GM12878 (cell line): ENCODE measurements at regions not wholly inside any gene's neighbourhood (a gene's known extent, or its start where the extent isn't known, plus 50 kb on each side); places are given as distances from the start of the nearest gene placed in this dataset.

Experiments used
- ATAC-seq: fragments of 200-7000 bp; cut with Tn5 transposase; 3 replicates; pipeline ENCODE4 v1.9.1; 2020; ENCODE audit warnings: mild to moderate bottlenecking, moderate library complexity
- BruUV-seq: library from RNA; stranded (reverse); fragments of 400-500 nt; replicated peaks from 2 replicates; lab custom pipeline; 2021; lab: Mats Ljungman, UMichigan
- CTCF ChIA-PET: fragments of 300-600 bp; sonication (Branson Sonifier 250); formaldehyde crosslinking; extraction: SDS; loops from one replicate; lab custom pipeline; 2021; ENCODE audit warnings: inconsistent platforms; lab: Yijun Ruan, JAX
- POLR2A ChIA-PET: fragments of 350-600 bp; formaldehyde crosslinking; extraction: SDS; loops from one replicate; lab custom pipeline; 2021; ENCODE audit warnings: inconsistent platforms; lab: Charles Lee
- RAD21 ChIA-PET: fragments of 300-600 bp; sonication (Branson Sonifier 250); formaldehyde crosslinking; loops from one replicate; lab custom pipeline; 2023; ENCODE audit warnings: antibody characterized with exemption; ENCODE audit not compliant: unreplicated experiment; lab: Charles Lee
- SMC1A ChIA-PET: fragments of 300-600 bp; sonication (Branson Sonifier 250); formaldehyde crosslinking; loops from one replicate; lab custom pipeline; 2023; ENCODE audit not compliant: unreplicated experiment, uncharacterized antibody; lab: Charles Lee
- DNase-seq: peaks from one replicate; pipeline ENCODE4 v3.0.0-alpha.2; 2011; ENCODE audit warnings: low read depth, low spot score
- FAIRE-seq: peaks from 3 replicates; lab custom pipeline; 2011; peaks lifted over from hg19 to GRCh38; lab: Jason Lieb, UNC
- H2AFZ ChIP-seq: 2 replicates; pipeline ENCODE4 v1.6.0; 2011; ENCODE audit warnings: low read depth, low read length, control low read depth; ENCODE audit not compliant: control insufficient read depth
- H3K27ac ChIP-seq: 2 replicates; pipeline ENCODE4 v1.5.1; 2011; ENCODE audit warnings: control low read depth; ENCODE audit not compliant: control insufficient read depth, insufficient read depth
- H3K27me3 ChIP-seq, 2 experiments: replicated peaks in 1 of 2; 2 replicates each; pipeline versions ENCODE4 v1.6.0 to v1.6.1; 2011; ENCODE audit warnings: low read length in 1 of 2; ENCODE audit not compliant: control insufficient read depth in 2 of 2, insufficient read depth in 2 of 2
- H3K36me3 ChIP-seq, 2 experiments: 2 replicates each; pipeline ENCODE4 v1.5.1; 2011; ENCODE audit warnings: low read length in 1 of 2; ENCODE audit not compliant: control insufficient read depth in 2 of 2, insufficient read depth in 2 of 2
- H3K4me1 ChIP-seq: 2 replicates; pipeline ENCODE4 v1.6.1; 2011; ENCODE audit warnings: mild to moderate bottlenecking, low read length, moderate library complexity, mixed read lengths; ENCODE audit not compliant: control insufficient read depth, insufficient read depth
- H3K4me2 ChIP-seq: 2 replicates; pipeline ENCODE4 v1.6.0; 2011; ENCODE audit warnings: control low read depth; ENCODE audit not compliant: control insufficient read depth, insufficient read depth
- H3K4me3 ChIP-seq: fragments of 200-600 bp; sonication (generic); 2 replicates; pipeline ENCODE4 v1.5.1; 2016
- H3K79me2 ChIP-seq: 2 replicates; pipeline ENCODE4 v1.6.0; 2011; ENCODE audit warnings: low read length; ENCODE audit not compliant: control insufficient read depth, insufficient read depth
- H3K9ac ChIP-seq: 2 replicates; pipeline ENCODE4 v1.8.0; 2011; ENCODE audit warnings: low read length, control low read depth, mixed read lengths; ENCODE audit not compliant: control insufficient read depth, insufficient read depth
- H3K9me3 ChIP-seq: replicated peaks from 3 replicates; pipeline ENCODE4 v1.5.1; 2011; ENCODE audit warnings: mild to moderate bottlenecking, low read length; ENCODE audit not compliant: control insufficient read depth, insufficient read depth
- H4K20me1 ChIP-seq: 2 replicates; pipeline ENCODE4 v1.6.0; 2011; ENCODE audit not compliant: control insufficient read depth, insufficient read depth
- BCL11A ChIP-seq: IDR thresholded peaks from 2 replicates; pipeline ENCODE4 v1.6.1; 2011; ENCODE audit warnings: low read depth, low read length
- BRCA1 ChIP-seq: IDR thresholded peaks from 2 replicates; pipeline ENCODE4 v1.6.1; 2011; ENCODE audit warnings: low read depth, low read length, improper control_type of control experiment
- CTCF ChIP-seq, 3 experiments: IDR thresholded peaks in 2 of 3; conservative IDR thresholded peaks in 1 of 3; 2 replicates each; pipeline ENCODE4 v1.5.1; 2011; ENCODE audit warnings: low read depth in 3 of 3, low read length in 3 of 3, mild to moderate bottlenecking in 3 of 3, control low read depth in 2 of 3, moderate library complexity in 2 of 3, inconsistent platforms in 1 of 3, mixed read lengths in 1 of 3; ENCODE audit not compliant: control insufficient read depth in 2 of 3, insufficient read depth in 1 of 3; ENCODE audit errors: extremely low read depth in 1 of 3
- IKZF1 ChIP-seq: fragments of 450-650 bp; conservative IDR thresholded peaks from 2 replicates; pipeline ENCODE4 v1.6.1; 2017; ENCODE audit warnings: antibody characterized with exemption, mild to moderate bottlenecking
- IRF4 ChIP-seq: IDR thresholded peaks from 2 replicates; pipeline ENCODE4 v1.6.1; 2011; ENCODE audit warnings: low read depth, low read length
- KLF5 ChIP-seq: fragments of 450-650 bp; IDR thresholded peaks from 2 replicates; pipeline ENCODE4 v1.6.1; 2014; ENCODE audit warnings: mild to moderate bottlenecking; ENCODE audit not compliant: partially characterized antibody
- MEF2B ChIP-seq: fragments of 450-650 bp; IDR thresholded peaks from 2 replicates; pipeline ENCODE4 v1.6.1; 2018; ENCODE audit warnings: mild to moderate bottlenecking, moderate library complexity; ENCODE audit not compliant: partially characterized antibody, poor library complexity, severe bottlenecking
- NBN ChIP-seq: fragments of 450-650 bp; IDR thresholded peaks from 2 replicates; pipeline ENCODE4 v1.6.1; 2016
- NFYA ChIP-seq: IDR thresholded peaks from 2 replicates; pipeline ENCODE4 v1.6.1; 2011; ENCODE audit warnings: low read depth, mild to moderate bottlenecking, low read length, improper control_type of control experiment, borderline replicate concordance
- PML ChIP-seq: IDR thresholded peaks from 2 replicates; pipeline ENCODE4 v1.6.1; 2012; ENCODE audit warnings: low read length, inconsistent platforms
- POLR2A ChIP-seq: IDR thresholded peaks from 2 replicates; pipeline ENCODE4 v1.6.1; 2011; ENCODE audit warnings: low read depth, mild to moderate bottlenecking, low read length
- RAD51 ChIP-seq: fragments of 450-650 bp; IDR thresholded peaks from 2 replicates; pipeline ENCODE4 v1.6.1; 2016; ENCODE audit warnings: moderate library complexity, mild to moderate bottlenecking, inconsistent platforms
- SMAD1 ChIP-seq: fragments of 450-650 bp; IDR thresholded peaks from 2 replicates; pipeline ENCODE4 v1.6.1; 2018; ENCODE audit warnings: mild to moderate bottlenecking, low read depth; ENCODE audit not compliant: partially characterized antibody
- SREBF1 ChIP-seq: IDR thresholded peaks from 2 replicates; pipeline ENCODE4 v1.6.1; 2012; ENCODE audit warnings: mild to moderate bottlenecking, low read length
- STAT1 ChIP-seq: fragments of 450-650 bp; conservative IDR thresholded peaks from 2 replicates; pipeline ENCODE4 v1.6.1; 2014; ENCODE audit warnings: antibody characterized with exemption, mild to moderate bottlenecking
- TBL1XR1 ChIP-seq: IDR thresholded peaks from 2 replicates; pipeline ENCODE4 v1.6.1; 2012; ENCODE audit warnings: low read depth, low read length, improper control_type of control experiment
- YY1 ChIP-seq: IDR thresholded peaks from 2 replicates; pipeline ENCODE4 v1.6.1; 2011; ENCODE audit warnings: low read depth, mild to moderate bottlenecking, low read length
- ZBED1 ChIP-seq: IDR thresholded peaks from 2 replicates; pipeline ENCODE4 v1.6.1; 2016; ENCODE audit warnings: borderline replicate concordance
- ZBTB40 ChIP-seq: fragments of 450-650 bp; IDR thresholded peaks from 2 replicates; pipeline ENCODE4 v1.6.1; 2016; ENCODE audit warnings: mild to moderate bottlenecking, moderate library complexity, borderline replicate concordance
- ZNF622 ChIP-seq: fragments of 450-650 bp; IDR thresholded peaks from 2 replicates; pipeline ENCODE4 v1.6.1; 2017; ENCODE audit warnings: mild to moderate bottlenecking, inconsistent platforms
- WGBS: methylation state at CpG from one replicate; pipeline ENCODE4 v1.1.6; 2016; ENCODE audit warnings: low lambda C conversion rate; ENCODE audit not compliant: insufficient replicate concordance, insufficient coverage; ENCODE audit errors: missing lambda C conversion rate; 5-methylcytosine and 5-hydroxymethylcytosine counted together
- in situ Hi-C: fragments of 300-500 bp; cut with MboI; formaldehyde crosslinking; loops from 9 replicates; pipeline ENCODE4 v1.14.3; 2018; ENCODE audit warnings: mixed read lengths
- intact Hi-C: fragments of 100-400 bp; cut with micrococcal nuclease; formaldehyde crosslinking; loops from one replicate; pipeline ENCODE4 v1.14.2; 2022; ENCODE audit not compliant: unreplicated experiment

GRCh38 chr13:105047676-105048295, 1487.7 kb downstream of the EFNB2 start:
- RAD21 ChIA-PET: no interaction called here
- BruUV-seq: no TSS peak
- Histone ChIP-seq H3K9ac (no peak overlapping the region), H3K79me2 (no peaks in the 10 kb centered on the region), H3K4me2 (no peak overlapping the region), H3K27me3 (no peaks in the 10 kb centered on the region), H3K27ac (no peak overlapping the region), H3K36me3 (no peaks in the 10 kb centered on the region), H3K9me3 (peaks cover 7% of the 10 kb centered on the region; the same call in 2 of the 3 replicates), H3K4me1 (no peaks in the 10 kb centered on the region), H4K20me1 (no peaks in the 10 kb centered on the region), H3K4me3 (no peak overlapping the region), H2AFZ (no peak overlapping the region)
- CTCF ChIA-PET: interaction anchor here (0.6 kb wide), 1 partner anchor 378 kb away, joined by 3 read pairs; no protein-coding TSS in a partner anchor
- TF ChIP-seq IKZF1 (no peak), SREBF1 (no peak), POLR2A (no peak), BCL11A (no peak), CTCF (IDR thresholded peaks at IDR 0.05 in 2 of 3, conservative IDR thresholded peaks at IDR 0.05 in 1 of 3; ENCODE audit: control insufficient read depth in 2 of 3, extremely low read depth in 1 of 3, insufficient read depth in 1 of 3, low read depth in 3 of 3, low read length in 3 of 3) (no peak), NBN (no peak), BRCA1 (no peak), IRF4 (no peak), SMAD1 (no peak), ZNF622 (no peak), MEF2B (no peak), KLF5 (no peak), PML (no peak), RAD51 (no peak), TBL1XR1 (no peak), NFYA (no peak), ZBTB40 (no peak), YY1 (no peak), ZBED1 (no peak), STAT1 (no peak)
- SMC1A ChIA-PET: interaction anchor here (1.1 kb wide), 1 partner anchor 176 kb away, joined by 3 read pairs; no protein-coding TSS in a partner anchor
- ATAC-seq (no peak), DNase-seq (no peak), FAIRE-seq (no peak)
- intact Hi-C loops: no loop called here
- WGBS: 68% methylated on average over 3 of the region's 3 CpGs
- POLR2A ChIA-PET: no interaction called here
- in situ Hi-C loops: no loop called here
